GM23338 (cell line): ENCODE measurements at regions not wholly inside any gene's neighbourhood (a gene's known extent, or its start where the extent isn't known, plus 50 kb on each side); places are given as distances from the start of the nearest gene placed in this dataset.
A peak's percentile ranks its signal among the peaks of the same experiment; 100 is the strongest.

Experiments
- ATAC-seq: fragments of 200-7000 bp; cut with Tn5 transposase; 3 replicates; pipeline ENCODE4 v1.9.1; 2020
- DNase-seq: peaks from one replicate; pipeline ENCODE4 v3.0.0-alpha.2; 2015; ENCODE audit warnings: low spot score
- H2AFZ ChIP-seq: fragments of 200-600 bp; sonication (generic); 2 replicates; pipeline ENCODE4 v1.8.0; 2016; ENCODE audit warnings: antibody characterized with exemption, mild to moderate bottlenecking, moderate library complexity
- H3F3A ChIP-seq: fragments of 200-600 bp; sonication (generic); replicated peaks from 2 replicates; pipeline ENCODE4 v1.8.0; 2017; ENCODE audit warnings: antibody characterized with exemption, mixed run types, low read depth
- H3K27ac ChIP-seq: fragments of 200-600 bp; sonication (generic); 2 replicates; pipeline ENCODE4 v1.6.1; 2016; ENCODE audit warnings: low read depth
- H3K27me3 ChIP-seq: fragments of 200-600 bp; sonication (generic); 2 replicates; pipeline ENCODE4 v1.8.0; 2016; ENCODE audit warnings: mild to moderate bottlenecking, mixed run types, moderate library complexity; ENCODE audit not compliant: insufficient read depth
- H3K36me3 ChIP-seq: fragments of 200-600 bp; sonication (generic); 2 replicates; pipeline ENCODE4 v1.8.0; 2016; ENCODE audit warnings: mild to moderate bottlenecking; ENCODE audit not compliant: insufficient read depth
- H3K4me1 ChIP-seq: fragments of 200-600 bp; sonication (generic); 2 replicates; pipeline ENCODE4 v1.8.0; 2016; ENCODE audit warnings: mild to moderate bottlenecking, moderate library complexity; ENCODE audit not compliant: insufficient read depth
- H3K4me2 ChIP-seq: fragments of 200-600 bp; sonication (generic); 2 replicates; pipeline ENCODE4 v1.7.1; 2017; ENCODE audit warnings: mixed run types
- H3K4me3 ChIP-seq: fragments of 200-600 bp; sonication (generic); 2 replicates; pipeline ENCODE4 v1.6.1; 2016; ENCODE audit warnings: mixed run types
- H3K79me2 ChIP-seq: fragments of 200-600 bp; sonication (generic); replicated peaks from 2 replicates; pipeline ENCODE4 v1.8.0; 2017; ENCODE audit warnings: mild to moderate bottlenecking; ENCODE audit not compliant: insufficient read depth
- H3K9me2 ChIP-seq: fragments of 200-600 bp; sonication (generic); 2 replicates; pipeline ENCODE4 v1.8.0; 2017; ENCODE audit not compliant: insufficient read depth
- H4K20me1 ChIP-seq: fragments of 200-600 bp; sonication (generic); replicated peaks from 2 replicates; pipeline ENCODE4 v1.8.0; 2017; ENCODE audit warnings: mild to moderate bottlenecking; ENCODE audit not compliant: insufficient read depth
- H3K27ac Mint-ChIP-seq: 2 replicates; pipeline ENCODE4 v1.8.0; 2020; ENCODE audit warnings: inconsistent platforms, mild to moderate bottlenecking, moderate library complexity, mixed read lengths
- H3K27me3 Mint-ChIP-seq: 3 replicates; pipeline ENCODE4 v1.8.0; 2022; ENCODE audit warnings: low read depth, mild to moderate bottlenecking, moderate library complexity, mixed read lengths, inconsistent platforms; ENCODE audit not compliant: insufficient read depth, poor library complexity
- H3K36me3 Mint-ChIP-seq: 3 replicates; pipeline ENCODE4 v1.8.0; 2021; ENCODE audit warnings: low read depth, mild to moderate bottlenecking, inconsistent platforms, moderate library complexity, mixed read lengths
- H3K4me1 Mint-ChIP-seq: 3 replicates; pipeline ENCODE4 v1.8.0; 2020; ENCODE audit warnings: mild to moderate bottlenecking, inconsistent platforms, mixed read lengths
- H3K4me3 Mint-ChIP-seq: 3 replicates; pipeline ENCODE4 v1.8.0; 2021; ENCODE audit warnings: moderate library complexity, mild to moderate bottlenecking, inconsistent platforms, mixed read lengths
- H3K9me3 Mint-ChIP-seq: 3 replicates; pipeline ENCODE4 v1.8.0; 2020; ENCODE audit warnings: moderate library complexity, mild to moderate bottlenecking, inconsistent platforms, mixed read lengths
- CREB1 ChIP-seq: fragments of 250-450 bp; sonication (Bioruptor Pico); IDR thresholded peaks from 2 replicates; pipeline ENCODE4 v1.5.0; 2020; ENCODE audit warnings: low read depth, mild to moderate bottlenecking, moderate library complexity
- EZH2 ChIP-seq: fragments of 200-600 bp; sonication (generic); IDR thresholded peaks from one replicate; pipeline ENCODE4 v1.8.0; 2017; ENCODE audit warnings: antibody characterized with exemption, mild to moderate bottlenecking, low read depth; ENCODE audit not compliant: unreplicated experiment
- EZH2phosphoT487 ChIP-seq: fragments of 200-600 bp; sonication (generic); IDR thresholded peaks from one replicate; pipeline ENCODE4 v1.8.1; 2018; ENCODE audit warnings: antibody characterized with exemption; ENCODE audit not compliant: unreplicated experiment
- JUNB ChIP-seq: IDR thresholded peaks from one replicate; pipeline ENCODE4 v1.6.1; 2016; ENCODE audit warnings: antibody characterized with exemption; ENCODE audit not compliant: unreplicated experiment
- NANOG ChIP-seq: IDR thresholded peaks from 2 replicates; pipeline ENCODE4 v1.6.1; 2016; ENCODE audit warnings: antibody characterized with exemption, borderline replicate concordance
- POLR2AphosphoS5 ChIP-seq: IDR thresholded peaks from 2 replicates; pipeline ENCODE4 v1.6.1; 2016; ENCODE audit warnings: antibody characterized with exemption, low read depth
- STAT1 ChIP-seq: IDR thresholded peaks from one replicate; pipeline ENCODE4 v1.6.1; 2016; ENCODE audit warnings: antibody characterized with exemption; ENCODE audit not compliant: unreplicated experiment
- ZNF114 ChIP-seq: fragments of 250-450 bp; sonication (Bioruptor Pico); IDR thresholded peaks from 2 replicates; pipeline ENCODE4 v1.5.0; 2020; ENCODE audit warnings: mild to moderate bottlenecking, moderate library complexity
- ZNF331 ChIP-seq: fragments of 250-450 bp; sonication (Bioruptor Pico); IDR thresholded peaks from 2 replicates; pipeline ENCODE4 v1.5.0; 2020; ENCODE audit warnings: low read depth, mild to moderate bottlenecking, moderate library complexity
- TF ChIP-seq, protein P1 (sequence below), 2 experiments: fragments of 200-600 bp in 1 of 2; sonication (generic) in 1 of 2; conservative IDR thresholded peaks; 2 replicates each; pipeline versions ENCODE4 v1.5.1 to v1.6.1; 2016 to 2017; ENCODE audit warnings: antibody characterized with exemption in 2 of 2, low read depth in 2 of 2, mild to moderate bottlenecking in 2 of 2, moderate library complexity in 1 of 2
- TF ChIP-seq, protein P2 (sequence below): IDR thresholded peaks from 2 replicates; pipeline ENCODE4 v1.6.1; 2016; ENCODE audit warnings: antibody characterized with exemption
- TF ChIP-seq, protein P3 (sequence below): fragments of 250-450 bp; sonication (Bioruptor Pico); IDR thresholded peaks from 2 replicates; pipeline ENCODE4 v1.5.0; 2020; ENCODE audit warnings: mild to moderate bottlenecking, moderate library complexity

DNA sequence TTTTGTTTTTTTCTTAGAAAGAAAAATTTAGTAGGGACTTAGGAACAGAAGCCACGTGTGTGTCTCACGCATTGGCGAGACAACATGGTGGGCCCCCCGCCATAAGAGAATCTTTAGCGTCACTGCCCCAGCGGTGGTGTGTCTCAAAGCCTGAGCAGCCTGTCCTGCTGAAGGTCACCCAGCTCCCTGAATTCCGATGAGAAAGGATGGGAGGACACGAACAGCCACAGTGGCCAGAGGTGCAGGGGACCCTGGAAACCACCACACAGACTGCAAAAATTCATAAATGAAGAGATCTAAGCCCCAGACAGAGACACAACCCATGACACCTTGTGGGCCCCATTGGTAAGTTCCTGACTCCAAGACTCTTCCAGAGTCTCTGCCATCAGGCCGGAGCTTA is 266.1 kb upstream of the RAB6C start (continued):
- TF ChIP-seq STAT1 (no peak), JUNB (no peak), POLR2AphosphoS5 (no peak)
- TF ChIP-seq, protein P1, sequence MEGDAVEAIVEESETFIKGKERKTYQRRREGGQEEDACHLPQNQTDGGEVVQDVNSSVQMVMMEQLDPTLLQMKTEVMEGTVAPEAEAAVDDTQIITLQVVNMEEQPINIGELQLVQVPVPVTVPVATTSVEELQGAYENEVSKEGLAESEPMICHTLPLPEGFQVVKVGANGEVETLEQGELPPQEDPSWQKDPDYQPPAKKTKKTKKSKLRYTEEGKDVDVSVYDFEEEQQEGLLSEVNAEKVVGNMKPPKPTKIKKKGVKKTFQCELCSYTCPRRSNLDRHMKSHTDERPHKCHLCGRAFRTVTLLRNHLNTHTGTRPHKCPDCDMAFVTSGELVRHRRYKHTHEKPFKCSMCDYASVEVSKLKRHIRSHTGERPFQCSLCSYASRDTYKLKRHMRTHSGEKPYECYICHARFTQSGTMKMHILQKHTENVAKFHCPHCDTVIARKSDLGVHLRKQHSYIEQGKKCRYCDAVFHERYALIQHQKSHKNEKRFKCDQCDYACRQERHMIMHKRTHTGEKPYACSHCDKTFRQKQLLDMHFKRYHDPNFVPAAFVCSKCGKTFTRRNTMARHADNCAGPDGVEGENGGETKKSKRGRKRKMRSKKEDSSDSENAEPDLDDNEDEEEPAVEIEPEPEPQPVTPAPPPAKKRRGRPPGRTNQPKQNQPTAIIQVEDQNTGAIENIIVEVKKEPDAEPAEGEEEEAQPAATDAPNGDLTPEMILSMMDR (conservative IDR thresholded peaks at IDR 0.05; ENCODE audit: low read depth in 2 of 2): no peak

DNA sequence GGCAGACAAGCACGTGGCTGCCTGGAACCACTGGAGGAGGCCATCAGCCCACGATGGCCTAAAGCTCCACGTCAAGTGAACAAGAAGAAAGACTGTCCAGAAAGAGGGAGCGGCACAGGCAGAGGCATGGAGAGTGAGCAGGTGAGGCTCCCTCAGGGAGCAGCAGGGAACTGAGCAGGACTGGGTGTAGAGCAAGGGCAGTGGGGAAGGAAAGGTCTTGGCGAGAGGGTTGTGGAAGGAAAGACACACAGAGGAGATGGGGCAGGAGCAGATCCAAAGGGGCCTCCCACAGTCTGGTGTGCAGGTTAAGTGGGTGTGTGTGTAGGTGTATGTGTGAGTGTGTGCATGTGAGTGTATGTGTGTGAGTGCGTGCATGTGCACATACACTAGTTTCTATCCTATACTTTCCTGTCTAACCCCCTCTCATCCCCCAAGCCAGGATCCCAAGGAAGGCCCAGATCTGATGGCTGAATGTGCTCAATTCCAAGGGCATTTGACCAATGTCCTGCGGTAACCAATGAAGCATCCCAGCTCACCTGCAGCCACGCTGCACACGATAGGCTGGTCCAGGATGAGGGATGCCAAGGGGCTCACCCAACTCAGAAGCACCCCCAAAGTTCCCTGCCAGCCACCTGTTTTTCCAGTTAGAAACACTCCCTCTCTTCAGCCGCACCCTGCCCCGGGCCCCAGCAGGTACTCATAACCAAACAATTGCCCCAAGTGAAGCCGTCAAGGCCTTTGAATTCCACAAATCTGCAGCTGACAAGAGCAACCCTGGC is 262.5 kb upstream of the RAB6C start:
- Mint-ChIP-seq H3K4me3 (no peak overlapping the region), H3K9me3 (no peaks in the 10 kb centered on the region), H3K4me1 (peaks cover 20% of the 10 kb centered on the region), H3K36me3 (no peaks in the 10 kb centered on the region), H3K27me3 (peaks cover 7% of the 10 kb centered on the region), H3K27ac (no peak overlapping the region)
- H3K27me3 ChIP-seq: no peaks in the 10 kb centered on the region
- no peaks in the 10 kb centered on the region for H3F3A ChIP-seq
- ATAC-seq (peak; percentile 42), DNase-seq (peak; percentile 9)
- no peaks in the 10 kb centered on the region for H3K36me3 ChIP-seq
- H3K79me2 ChIP-seq: no peaks in the 10 kb centered on the region
- H4K20me1 ChIP-seq: no peaks in the 10 kb centered on the region
- no peaks in the 10 kb centered on the region for H3K9me2 ChIP-seq
- 0 out of 2 replicates have a peak, but pooled peaks cover 3% of the 10 kb centered on the region for H3K4me1 ChIP-seq
- no peak overlapping the region for H3K27ac ChIP-seq
- H2AFZ ChIP-seq: peak overlapping the region; percentile 59; the same call in 1 of the 2 replicates
- H3K4me2 ChIP-seq: no peak overlapping the region
- no peak overlapping the region for H3K4me3 ChIP-seq
- TF ChIP-seq, protein P2, sequence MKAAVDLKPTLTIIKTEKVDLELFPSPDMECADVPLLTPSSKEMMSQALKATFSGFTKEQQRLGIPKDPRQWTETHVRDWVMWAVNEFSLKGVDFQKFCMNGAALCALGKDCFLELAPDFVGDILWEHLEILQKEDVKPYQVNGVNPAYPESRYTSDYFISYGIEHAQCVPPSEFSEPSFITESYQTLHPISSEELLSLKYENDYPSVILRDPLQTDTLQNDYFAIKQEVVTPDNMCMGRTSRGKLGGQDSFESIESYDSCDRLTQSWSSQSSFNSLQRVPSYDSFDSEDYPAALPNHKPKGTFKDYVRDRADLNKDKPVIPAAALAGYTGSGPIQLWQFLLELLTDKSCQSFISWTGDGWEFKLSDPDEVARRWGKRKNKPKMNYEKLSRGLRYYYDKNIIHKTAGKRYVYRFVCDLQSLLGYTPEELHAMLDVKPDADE: no peak
- TF ChIP-seq ZNF114 (no peak), EZH2 (no peak), NANOG (no peak), POLR2AphosphoS5 (no peak), CREB1 (CRISPR knock-in tag) (no peak), STAT1 (no peak), ZNF331 (CRISPR knock-in tag) (no peak), EZH2phosphoT487 (no peak)
- TF ChIP-seq, protein P1 (conservative IDR thresholded peaks at IDR 0.05; ENCODE audit: low read depth in 2 of 2): no peak
- TF ChIP-seq, protein P3, sequence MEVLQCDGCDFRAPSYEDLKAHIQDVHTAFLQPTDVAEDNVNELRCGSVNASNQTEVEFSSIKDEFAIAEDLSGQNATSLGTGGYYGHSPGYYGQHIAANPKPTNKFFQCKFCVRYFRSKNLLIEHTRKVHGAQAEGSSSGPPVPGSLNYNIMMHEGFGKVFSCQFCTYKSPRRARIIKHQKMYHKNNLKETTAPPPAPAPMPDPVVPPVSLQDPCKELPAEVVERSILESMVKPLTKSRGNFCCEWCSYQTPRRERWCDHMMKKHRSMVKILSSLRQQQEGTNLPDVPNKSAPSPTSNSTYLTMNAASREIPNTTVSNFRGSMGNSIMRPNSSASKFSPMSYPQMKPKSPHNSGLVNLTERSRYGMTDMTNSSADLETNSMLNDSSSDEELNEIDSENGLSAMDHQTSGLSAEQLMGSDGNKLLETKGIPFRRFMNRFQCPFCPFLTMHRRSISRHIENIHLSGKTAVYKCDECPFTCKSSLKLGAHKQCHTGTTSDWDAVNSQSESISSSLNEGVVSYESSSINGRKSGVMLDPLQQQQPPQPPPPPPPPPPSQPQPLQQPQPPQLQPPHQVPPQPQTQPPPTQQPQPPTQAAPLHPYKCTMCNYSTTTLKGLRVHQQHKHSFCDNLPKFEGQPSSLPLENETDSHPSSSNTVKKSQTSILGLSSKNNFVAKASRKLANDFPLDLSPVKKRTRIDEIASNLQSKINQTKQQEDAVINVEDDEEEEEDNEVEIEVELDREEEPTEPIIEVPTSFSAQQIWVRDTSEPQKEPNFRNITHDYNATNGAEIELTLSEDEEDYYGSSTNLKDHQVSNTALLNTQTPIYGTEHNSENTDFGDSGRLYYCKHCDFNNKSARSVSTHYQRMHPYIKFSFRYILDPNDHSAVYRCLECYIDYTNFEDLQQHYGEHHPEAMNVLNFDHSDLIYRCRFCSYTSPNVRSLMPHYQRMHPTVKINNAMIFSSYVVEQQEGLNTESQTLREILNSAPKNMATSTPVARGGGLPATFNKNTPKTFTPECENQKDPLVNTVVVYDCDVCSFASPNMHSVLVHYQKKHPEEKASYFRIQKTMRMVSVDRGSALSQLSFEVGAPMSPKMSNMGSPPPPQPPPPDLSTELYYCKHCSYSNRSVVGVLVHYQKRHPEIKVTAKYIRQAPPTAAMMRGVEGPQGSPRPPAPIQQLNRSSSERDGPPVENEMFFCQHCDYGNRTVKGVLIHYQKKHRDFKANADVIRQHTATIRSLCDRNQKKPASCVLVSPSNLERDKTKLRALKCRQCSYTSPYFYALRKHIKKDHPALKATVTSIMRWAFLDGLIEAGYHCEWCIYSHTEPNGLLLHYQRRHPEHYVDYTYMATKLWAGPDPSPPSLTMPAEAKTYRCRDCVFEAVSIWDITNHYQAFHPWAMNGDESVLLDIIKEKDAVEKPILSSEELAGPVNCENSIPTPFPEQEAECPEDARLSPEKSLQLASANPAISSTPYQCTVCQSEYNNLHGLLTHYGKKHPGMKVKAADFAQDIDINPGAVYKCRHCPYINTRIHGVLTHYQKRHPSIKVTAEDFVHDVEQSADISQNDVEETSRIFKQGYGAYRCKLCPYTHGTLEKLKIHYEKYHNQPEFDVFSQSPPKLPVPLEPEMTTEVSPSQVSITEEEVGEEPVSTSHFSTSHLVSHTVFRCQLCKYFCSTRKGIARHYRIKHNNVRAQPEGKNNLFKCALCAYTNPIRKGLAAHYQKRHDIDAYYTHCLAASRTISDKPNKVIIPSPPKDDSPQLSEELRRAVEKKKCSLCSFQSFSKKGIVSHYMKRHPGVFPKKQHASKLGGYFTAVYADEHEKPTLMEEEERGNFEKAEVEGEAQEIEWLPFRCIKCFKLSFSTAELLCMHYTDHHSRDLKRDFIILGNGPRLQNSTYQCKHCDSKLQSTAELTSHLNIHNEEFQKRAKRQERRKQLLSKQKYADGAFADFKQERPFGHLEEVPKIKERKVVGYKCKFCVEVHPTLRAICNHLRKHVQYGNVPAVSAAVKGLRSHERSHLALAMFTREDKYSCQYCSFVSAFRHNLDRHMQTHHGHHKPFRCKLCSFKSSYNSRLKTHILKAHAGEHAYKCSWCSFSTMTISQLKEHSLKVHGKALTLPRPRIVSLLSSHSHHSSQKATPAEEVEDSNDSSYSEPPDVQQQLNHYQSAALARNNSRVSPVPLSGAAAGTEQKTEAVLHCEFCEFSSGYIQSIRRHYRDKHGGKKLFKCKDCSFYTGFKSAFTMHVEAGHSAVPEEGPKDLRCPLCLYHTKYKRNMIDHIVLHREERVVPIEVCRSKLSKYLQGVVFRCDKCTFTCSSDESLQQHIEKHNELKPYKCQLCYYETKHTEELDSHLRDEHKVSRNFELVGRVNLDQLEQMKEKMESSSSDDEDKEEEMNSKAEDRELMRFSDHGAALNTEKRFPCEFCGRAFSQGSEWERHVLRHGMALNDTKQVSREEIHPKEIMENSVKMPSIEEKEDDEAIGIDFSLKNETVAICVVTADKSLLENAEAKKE: no peak
